NCI-H146 (cell line): ENCODE measurements at regions not wholly inside any gene's neighbourhood (a gene's known extent, or its start where the extent isn't known, plus 50 kb on each side); places are given as distances from the start of the nearest gene placed in this dataset.

Source experiments
- DNase-seq: peaks from one replicate; lab custom pipeline; 2025; lab: John Stamatoyannopoulos, UW

DNA sequence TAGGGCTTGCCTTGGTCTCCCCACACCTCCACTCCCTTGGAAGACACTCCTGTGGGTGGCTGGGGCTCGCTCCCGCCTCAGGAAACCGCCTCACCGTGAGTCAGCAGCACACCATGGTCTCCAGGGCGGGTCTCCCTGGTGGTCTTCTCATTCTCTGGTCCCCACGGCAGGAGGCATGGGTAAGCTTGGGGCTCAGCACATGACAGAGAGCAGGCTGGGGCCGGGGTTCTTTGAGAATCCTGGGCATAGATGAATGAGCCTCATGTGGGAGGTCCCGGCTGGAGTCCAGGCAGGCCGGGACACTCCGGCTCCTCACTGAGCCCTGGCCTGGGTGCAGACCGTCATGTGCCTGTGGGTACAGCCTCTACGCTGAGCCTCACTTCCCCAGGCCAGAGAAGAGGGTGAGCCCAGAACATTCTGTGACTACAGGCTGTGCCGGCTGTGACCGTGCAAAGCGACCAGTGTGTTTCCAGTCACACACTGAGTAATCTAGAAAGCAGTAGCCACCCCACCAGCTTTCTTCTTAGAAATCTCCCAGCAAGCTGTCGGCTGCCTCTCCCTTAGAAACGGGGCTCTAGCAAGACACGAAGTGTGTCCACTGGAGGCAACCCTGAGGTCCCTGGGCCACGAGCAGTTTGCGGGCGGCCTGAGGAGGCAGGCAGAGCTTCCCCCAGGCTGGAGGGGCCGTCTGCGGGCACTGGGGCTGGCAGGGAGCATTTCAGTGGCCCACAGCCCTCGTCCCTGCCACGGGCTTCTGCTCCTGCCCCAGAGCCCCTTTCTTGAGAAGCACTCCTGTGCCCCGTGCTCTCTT, 93.1 kb downstream of the RHOB start:
- no peak for DNase-seq

DNA sequence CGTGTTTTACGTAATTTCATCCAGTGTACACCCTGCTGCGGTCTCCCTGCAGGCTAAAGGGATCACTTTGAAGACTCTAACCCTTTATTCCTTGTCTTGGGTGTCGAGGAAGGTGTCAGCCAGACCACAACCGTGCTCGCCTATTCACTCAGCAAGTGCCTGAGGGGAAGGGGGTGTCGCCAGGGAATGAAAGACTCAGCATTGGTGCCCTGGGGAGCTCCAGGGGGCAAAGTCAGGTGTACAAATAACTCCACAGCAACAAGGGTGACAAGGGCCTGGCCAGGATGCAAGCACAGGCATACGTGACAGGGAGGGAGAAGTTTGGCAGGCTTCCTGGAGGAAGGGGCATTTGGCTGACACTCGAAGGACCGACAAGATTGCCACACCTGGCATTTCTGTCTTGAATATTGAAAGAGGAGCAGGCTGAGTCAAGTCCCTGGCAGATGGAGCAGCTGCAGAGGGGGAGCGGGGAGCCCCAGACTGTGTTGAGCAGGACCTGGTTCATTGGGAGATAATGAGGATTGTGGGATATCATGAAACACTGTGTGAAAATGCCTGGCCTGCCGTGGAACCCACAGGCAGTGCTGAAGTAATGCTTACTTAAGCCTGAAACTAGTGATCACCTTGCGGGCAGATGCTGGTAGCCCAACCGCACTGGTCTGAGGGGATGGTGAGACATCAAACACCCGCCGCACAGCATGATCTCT, 93.9 kb downstream of the RHOB start:
- DNase-seq: peak; percentile 19

- DNase-seq: no peak
Observed at GRCh38 chr2:20541294-20541640, 94.4 kb downstream of the RHOB start.

- DNase-seq: no peak
Observed at GRCh38 chr2:20541651-20542050, 94.8 kb downstream of the RHOB start.

DNA sequence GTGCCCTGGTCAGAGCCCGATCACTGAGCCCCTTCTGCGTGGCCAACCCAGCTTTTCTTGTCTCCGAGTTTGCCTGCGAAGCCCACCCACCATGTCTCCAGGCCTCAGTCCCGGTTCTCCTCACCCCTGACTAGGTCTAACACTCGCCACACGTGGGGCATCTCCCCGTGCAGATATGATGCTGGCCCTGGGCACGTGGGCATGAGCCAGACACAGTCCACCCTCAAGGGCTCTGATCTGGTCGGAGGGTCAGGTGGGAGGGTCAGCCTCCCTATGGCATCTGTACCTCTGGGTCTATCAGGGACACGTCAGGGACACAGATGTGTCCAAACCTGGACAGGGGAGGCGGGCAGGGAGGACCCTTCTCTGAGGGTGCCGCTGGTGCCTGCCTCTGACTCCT, 95.4 kb downstream of the RHOB start:
- DNase-seq: no peak

DNA sequence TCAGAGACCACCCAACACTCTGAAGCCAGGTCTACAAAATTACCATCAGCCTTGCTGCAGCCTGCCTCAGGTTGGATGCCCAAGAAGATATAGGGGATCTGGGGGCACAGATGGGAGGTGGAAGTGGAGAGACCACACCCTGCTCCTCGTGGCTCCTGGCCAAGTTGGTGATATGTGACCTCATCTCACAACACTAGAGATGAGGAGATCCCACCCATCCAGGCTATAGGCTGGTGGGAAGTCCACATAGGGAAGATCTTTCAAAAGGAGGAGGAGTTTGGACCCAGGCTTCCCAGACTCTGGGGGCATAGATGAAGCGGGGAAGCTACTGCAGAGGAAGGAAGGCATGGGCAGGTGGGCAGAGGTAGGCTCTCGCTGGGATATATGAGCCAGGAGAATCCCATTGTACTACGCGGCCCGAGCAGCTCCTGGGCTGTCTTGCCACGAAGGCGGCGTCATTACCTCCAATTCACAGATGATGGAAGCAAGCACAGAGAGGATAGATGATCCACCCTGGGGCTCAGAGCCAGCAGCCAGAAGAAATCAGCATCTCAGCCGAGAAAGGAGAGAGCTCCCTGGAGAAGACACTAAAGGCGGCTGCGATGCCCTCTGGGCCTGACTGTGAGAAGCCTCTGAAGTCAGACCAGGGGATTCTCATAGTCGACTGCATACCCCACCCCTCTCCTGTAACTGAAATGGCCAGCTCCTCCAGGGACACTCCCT, 96.0 kb downstream of the RHOB start:
- DNase-seq: no peak

DNA sequence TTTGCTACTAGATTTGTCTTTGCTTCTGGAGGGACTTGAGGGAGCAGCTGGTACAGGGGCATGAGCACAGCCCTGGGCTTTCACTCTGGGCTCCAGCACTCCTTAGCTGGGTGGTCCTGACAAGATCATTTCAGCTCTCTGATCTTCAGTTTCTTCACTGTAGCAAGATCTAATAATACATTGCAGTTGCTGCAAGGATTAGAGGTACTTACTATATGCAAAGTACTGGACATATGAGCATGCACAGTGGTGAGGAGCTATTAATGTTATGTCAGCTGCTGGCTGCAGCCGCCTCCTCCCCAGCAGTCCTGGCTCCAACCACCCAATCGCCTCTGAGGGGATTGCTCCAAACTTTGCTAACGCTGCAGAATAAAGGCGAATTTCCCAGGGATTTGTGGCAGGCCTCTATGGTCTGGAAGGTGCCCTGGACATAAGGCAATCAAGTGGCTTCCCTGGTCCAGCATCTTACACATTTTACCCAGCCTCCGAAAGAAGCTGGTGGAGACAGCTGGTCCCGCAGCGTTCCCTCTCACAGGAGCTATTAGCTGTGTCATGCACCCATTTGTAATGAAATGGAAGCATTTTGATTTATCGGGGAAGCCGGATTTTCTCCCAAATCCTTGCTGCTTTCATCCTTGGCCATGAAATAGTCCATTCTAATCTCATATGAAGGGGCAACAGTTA, 96.7 kb downstream of the RHOB start:
- no peak for DNase-seq

- no peak for DNase-seq
Observed at GRCh38 chr2:20544153-20544747, 97.4 kb downstream of the RHOB start.

GRCh38 chr2:20549144-20549543, 101.8 kb downstream of the HS1BP3 start:
- DNase-seq: no peak

- DNase-seq: no peak
Observed at GRCh38 chr2:20549691-20550348, 101.1 kb downstream of the HS1BP3 start.

DNA sequence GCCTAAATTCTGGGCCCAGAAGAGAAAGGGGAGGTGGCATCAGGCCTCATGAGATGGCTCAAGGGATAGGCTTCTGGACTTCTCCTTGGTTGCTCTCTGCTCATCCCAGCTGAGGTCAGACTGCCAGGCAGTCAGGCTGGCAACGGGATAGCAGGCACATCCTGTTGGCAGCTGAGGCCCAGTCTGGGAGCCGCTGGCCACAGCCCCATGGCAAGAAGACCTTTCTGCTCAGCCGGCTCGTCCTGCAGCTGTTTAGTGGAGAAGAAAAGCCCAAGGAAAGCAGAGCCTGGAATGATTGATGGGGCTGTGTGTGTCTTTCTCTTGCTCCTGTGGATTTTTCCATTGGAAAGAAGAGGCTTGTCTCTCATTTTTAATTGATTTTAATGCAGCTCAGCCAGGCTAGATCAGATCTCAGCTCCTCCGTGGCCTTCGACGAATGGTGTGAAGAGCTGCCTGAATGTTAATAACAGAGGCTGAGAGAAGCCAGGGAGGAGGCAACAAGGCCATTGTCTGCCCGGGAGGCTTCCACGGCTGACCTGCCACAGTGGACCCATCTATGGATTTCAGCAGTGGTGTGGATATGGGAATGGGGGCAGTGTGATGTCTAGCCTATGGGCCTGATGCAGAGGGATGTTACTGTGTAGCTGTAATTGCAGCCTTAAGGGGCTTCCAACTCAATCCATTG, 99.5 kb downstream of the HS1BP3 start:
- DNase-seq: no peak

GRCh38 chr2:20551945-20552328, 99.0 kb downstream of the HS1BP3 start:
- no peak for DNase-seq

- no peak for DNase-seq
Observed at GRCh38 chr2:20552847-20553246, 98.1 kb downstream of the HS1BP3 start.

GRCh38 chr2:20553580-20553979, 97.3 kb downstream of the HS1BP3 start:
- no peak for DNase-seq

DNA sequence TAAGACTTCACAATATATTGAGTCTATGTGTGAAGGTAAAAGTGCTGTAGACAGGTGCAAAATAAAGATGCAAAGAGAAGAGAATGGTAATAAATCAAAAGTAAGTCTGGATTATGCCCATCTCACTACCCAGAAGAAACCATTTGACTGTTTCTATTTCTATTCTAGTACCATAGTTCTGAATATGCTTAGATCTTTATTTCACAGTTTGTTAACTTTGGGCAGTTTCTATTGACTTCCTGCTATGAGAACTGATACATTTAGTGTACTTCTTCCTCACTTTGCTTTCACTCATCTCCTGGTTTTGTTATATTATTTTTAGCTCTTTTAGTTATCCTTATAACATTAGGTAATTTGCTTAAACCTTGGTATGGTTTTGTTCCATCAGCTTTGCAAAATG, 94.9 kb downstream of the HS1BP3 start:
- no peak for DNase-seq

DNA sequence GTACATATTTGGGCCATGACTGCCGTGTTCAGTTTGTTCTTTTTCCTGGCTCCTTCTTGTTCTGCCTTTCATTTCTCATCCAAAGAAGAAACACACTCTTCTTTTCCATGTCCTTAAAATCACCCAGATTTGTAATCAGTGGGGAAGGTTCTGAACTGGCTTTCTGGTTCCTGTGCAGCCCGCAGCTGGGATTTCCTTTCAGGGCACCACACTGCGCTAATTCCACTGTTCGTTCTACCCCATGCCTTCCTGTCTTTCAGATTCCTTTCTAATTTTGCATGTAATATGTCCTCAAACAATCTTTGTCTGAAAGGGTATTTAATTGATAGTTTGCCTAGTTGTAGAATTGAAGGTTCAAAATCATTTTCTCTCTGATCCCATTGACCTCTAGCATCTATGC, 94.1 kb downstream of the HS1BP3 start:
- no peak for DNase-seq

DNA sequence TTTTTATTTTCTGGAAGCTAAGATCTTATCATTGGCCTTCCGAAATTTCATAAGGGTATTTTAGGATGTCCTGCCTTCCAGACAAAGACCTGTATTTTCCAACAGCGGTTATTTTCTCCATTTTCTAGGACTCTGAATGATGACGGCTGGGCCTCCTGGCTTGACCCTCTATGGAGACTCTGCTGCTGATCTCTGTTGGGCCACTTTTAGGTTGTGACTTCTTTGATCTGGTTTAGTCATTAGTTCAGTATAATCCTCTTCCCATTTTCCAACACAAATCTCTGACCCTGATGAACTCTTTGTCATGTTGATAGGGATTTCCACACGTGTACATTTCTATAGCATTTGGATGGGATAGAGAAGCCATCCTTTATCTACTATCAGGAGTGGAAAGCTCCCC, 93.7 kb downstream of the HS1BP3 start:
- no peak for DNase-seq

DNA sequence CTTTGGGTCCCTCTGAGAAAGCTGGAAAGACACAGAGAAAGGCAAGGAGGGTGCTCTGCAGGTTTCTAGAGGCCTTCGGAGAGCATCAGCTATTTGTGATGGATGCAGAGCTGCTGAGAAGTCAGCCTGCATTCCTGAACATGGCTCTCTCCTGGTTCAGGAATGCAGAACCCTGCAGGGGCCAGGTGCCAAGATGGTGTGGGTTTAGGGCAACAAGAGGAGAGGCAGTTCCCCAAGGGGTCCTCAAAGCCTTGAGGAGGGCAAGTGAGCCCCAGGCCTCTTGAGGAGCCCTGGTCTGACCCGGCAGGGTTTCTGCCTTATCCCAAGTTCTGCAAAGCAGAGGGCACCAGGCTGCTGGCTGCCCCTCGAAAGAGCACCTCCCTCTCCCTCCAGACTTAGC, 93.3 kb downstream of the HS1BP3 start:
- no peak for DNase-seq

DNA sequence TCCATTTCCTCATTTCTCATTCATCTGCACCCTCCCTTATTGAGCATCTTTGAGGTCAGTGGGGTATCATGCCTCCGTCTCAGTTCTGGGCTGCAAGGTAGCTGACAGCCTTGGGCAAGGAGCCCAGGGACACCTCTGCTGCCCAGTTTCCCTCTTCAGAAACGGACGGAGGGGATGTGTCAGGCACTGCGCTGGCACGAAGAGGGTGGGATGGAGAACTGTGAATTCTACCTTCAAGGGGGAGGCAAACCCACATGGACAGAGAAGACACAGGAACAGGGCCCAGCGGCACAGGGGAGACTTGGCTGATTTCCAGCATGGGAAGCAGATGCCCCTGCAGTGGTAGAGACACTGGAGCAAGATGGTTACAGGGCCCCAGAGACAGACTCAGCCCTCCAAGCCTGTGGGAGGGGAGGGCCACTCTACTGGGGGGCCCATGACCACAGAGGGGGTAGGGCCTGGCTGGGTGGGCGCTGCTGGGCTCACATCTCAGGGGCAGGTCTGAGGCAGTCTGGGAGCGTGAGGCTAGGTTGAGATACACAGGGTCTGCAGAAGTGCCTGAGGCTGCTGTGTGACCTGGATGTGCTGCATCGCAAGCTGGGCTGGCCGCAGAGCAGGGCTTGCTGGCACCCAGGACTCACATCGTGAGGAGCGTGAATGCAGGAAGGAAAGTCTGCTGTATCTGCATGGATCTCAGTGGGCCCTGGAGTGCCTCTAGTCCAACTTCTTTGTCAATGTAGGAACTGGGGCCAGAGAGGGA, 92.3 kb downstream of the HS1BP3 start:
- DNase-seq: no peak

GRCh38 chr2:20559277-20559676, 91.6 kb downstream of the HS1BP3 start:
- no peak for DNase-seq
